GM19395 (cell line): ENCODE measurements at regions not wholly inside any gene's neighbourhood (a gene's known extent, or its start where the extent isn't known, plus 50 kb on each side); places are given as distances from the start of the nearest gene placed in this dataset.
"Not testable (repeated sequence)": the region's sequence is repeated elsewhere in the genome, so short reads cannot be mapped to it uniquely, and the experiment has no call there.

Source experiments
- ATAC-seq: cut with Tn5 transposase; IDR thresholded peaks from one replicate; pipeline ENCODE4 v1.9.1; 2021; ENCODE audit warnings: mild to moderate bottlenecking, moderate library complexity; ENCODE audit not compliant: unreplicated experiment

- ATAC-seq, result no peak
Observed at GRCh38 chr1:187498028-187498427, 669.3 kb downstream of the PLA2G4A start.

GRCh38 chr1:187504779-187505178, 676.0 kb downstream of the PLA2G4A start:
- no peak for ATAC-seq

- ATAC-seq, result no peak
Observed at GRCh38 chr1:187509091-187509490, 680.3 kb downstream of the PLA2G4A start.

GRCh38 chr1:187513190-187513589, 684.4 kb downstream of the PLA2G4A start:
- no peak for ATAC-seq

- ATAC-seq, result no peak
Observed at GRCh38 chr1:187514110-187514509, 685.4 kb downstream of the PLA2G4A start.

GRCh38 chr1:187516874-187517273, 688.1 kb downstream of the PLA2G4A start:
- no peak for ATAC-seq

GRCh38 chr1:187517546-187517945, 688.8 kb downstream of the PLA2G4A start:
- no peak for ATAC-seq

- no peak for ATAC-seq
Observed at GRCh38 chr1:187527346-187527745, 698.6 kb downstream of the PLA2G4A start.

GRCh38 chr1:187537936-187538335, 709.2 kb downstream of the PLA2G4A start:
- no peak for ATAC-seq

- ATAC-seq, result no peak
Observed at GRCh38 chr1:187549540-187549939, 720.8 kb downstream of the PLA2G4A start.

- ATAC-seq, result no peak
Observed at GRCh38 chr1:187551061-187551460, 722.3 kb downstream of the PLA2G4A start.

GRCh38 chr1:187563191-187563590, 734.4 kb downstream of the PLA2G4A start:
- ATAC-seq, result no peak

- ATAC-seq, result no peak
Observed at GRCh38 chr1:187566354-187566753, 737.6 kb downstream of the PLA2G4A start.

GRCh38 chr1:187568067-187568466, 739.3 kb downstream of the PLA2G4A start:
- ATAC-seq, result no peak

GRCh38 chr1:187570166-187570565, 741.4 kb downstream of the PLA2G4A start:
- no peak for ATAC-seq

GRCh38 chr1:187577610-187578009, 748.9 kb downstream of the PLA2G4A start:
- ATAC-seq, result no peak

GRCh38 chr1:187588917-187589316, 760.2 kb downstream of the PLA2G4A start:
- ATAC-seq, result no peak

- no peak for ATAC-seq
Observed at GRCh38 chr1:187605736-187606135, 777.0 kb downstream of the PLA2G4A start.

GRCh38 chr1:187615853-187616735, 787.3 kb downstream of the PLA2G4A start:
- ATAC-seq, result not testable (repeated sequence)

GRCh38 chr1:187616830-187617229, 788.1 kb downstream of the PLA2G4A start:
- ATAC-seq, result not testable (repeated sequence)

GRCh38 chr1:187617776-187618175, 789.0 kb downstream of the PLA2G4A start:
- no peak for ATAC-seq

GRCh38 chr1:187619175-187619574, 790.4 kb downstream of the PLA2G4A start:
- ATAC-seq, result no peak

GRCh38 chr1:187621951-187622350, 793.2 kb downstream of the PLA2G4A start:
- ATAC-seq, result no peak
